Loucy (cell line): ENCODE measurements at regions not wholly inside any gene's neighbourhood (a gene's known extent, or its start where the extent isn't known, plus 50 kb on each side); places are given as distances from the start of the nearest gene placed in this dataset.

ENCODE experiments used
- H2AFZ ChIP-seq: fragments of 200-600 bp; sonication (generic); 2 replicates; pipeline ENCODE4 v1.6.0; 2016; ENCODE audit warnings: antibody characterized with exemption, mild to moderate bottlenecking, low read length, moderate library complexity
- H3F3A ChIP-seq: fragments of 200-600 bp; 2 replicates; pipeline ENCODE4 v1.6.0; 2016; ENCODE audit warnings: antibody characterized with exemption, low read depth, mild to moderate bottlenecking
- H3K27me3 ChIP-seq: fragments of 200-600 bp; sonication (generic); 2 replicates; pipeline ENCODE4 v1.6.1; 2014; ENCODE audit warnings: low read length, mild to moderate bottlenecking; ENCODE audit not compliant: insufficient read depth, poor library complexity, severe bottlenecking
- H3K36me3 ChIP-seq: fragments of 200-600 bp; sonication (generic); 2 replicates; pipeline ENCODE4 v1.6.1; 2016; ENCODE audit warnings: low read length; ENCODE audit not compliant: insufficient read depth
- H3K4me1 ChIP-seq: fragments of 200-600 bp; sonication (generic); 2 replicates; pipeline ENCODE4 v1.5.1; 2014; ENCODE audit warnings: low read length, mild to moderate bottlenecking; ENCODE audit not compliant: insufficient read depth, poor library complexity, severe bottlenecking
- H3K4me2 ChIP-seq: fragments of 200-600 bp; sonication (generic); 2 replicates; pipeline ENCODE4 v1.6.0; 2014; ENCODE audit warnings: antibody characterized with exemption, low read length, low read depth, mild to moderate bottlenecking; ENCODE audit not compliant: poor library complexity, severe bottlenecking
- H3K4me3 ChIP-seq: fragments of 200-600 bp; sonication (generic); 2 replicates; pipeline ENCODE4 v1.5.1; 2014; ENCODE audit warnings: low read length, mild to moderate bottlenecking, mixed read lengths; ENCODE audit not compliant: poor library complexity, severe bottlenecking
- H3K79me2 ChIP-seq: fragments of 200-600 bp; sonication (generic); 2 replicates; pipeline ENCODE4 v1.6.1; 2014; ENCODE audit warnings: low read length; ENCODE audit not compliant: insufficient read depth
- H3K9ac ChIP-seq: fragments of 200-600 bp; sonication (generic); 2 replicates; pipeline ENCODE4 v1.6.0; 2014; ENCODE audit warnings: mild to moderate bottlenecking, low read depth, low read length, moderate library complexity; ENCODE audit not compliant: poor library complexity, severe bottlenecking
- H3K9me2 ChIP-seq: fragments of 200-600 bp; sonication (generic); replicated peaks from 2 replicates; pipeline ENCODE4 v1.6.1; 2016; ENCODE audit warnings: low read depth, low read length, mixed read lengths
- H3K9me3 ChIP-seq: fragments of 200-600 bp; sonication (generic); 2 replicates; pipeline ENCODE4 v1.6.1; 2014; ENCODE audit warnings: mild to moderate bottlenecking, antibody characterized with exemption, low read length, low read depth; ENCODE audit not compliant: insufficient read depth
- H4K20me1 ChIP-seq: fragments of 200-600 bp; sonication (generic); 2 replicates; pipeline ENCODE4 v1.6.0; 2014; ENCODE audit warnings: antibody characterized with exemption, low read length, mild to moderate bottlenecking; ENCODE audit not compliant: insufficient read depth, poor library complexity, severe bottlenecking
- CTCF ChIP-seq: fragments of 200-600 bp; sonication (generic); conservative IDR thresholded peaks from 2 replicates; pipeline ENCODE4 v1.5.1; 2014; ENCODE audit warnings: mild to moderate bottlenecking, antibody characterized with exemption, low read length
- EZH2phosphoT487 ChIP-seq: fragments of 200-600 bp; IDR thresholded peaks from 2 replicates; pipeline ENCODE4 v1.6.1; 2018; ENCODE audit warnings: antibody characterized with exemption, mild to moderate bottlenecking, moderate library complexity, borderline replicate concordance

GRCh38 chr10:8700689-8701088, 646.2 kb downstream of the GATA3 start:
- no peaks in the 10 kb centered on the region for H3K4me1 ChIP-seq
- H3F3A ChIP-seq = no peaks in the 10 kb centered on the region
- no peaks in the 10 kb centered on the region for H4K20me1 ChIP-seq
- no peaks in the 10 kb centered on the region for H3K27me3 ChIP-seq
- TF ChIP-seq CTCF = no peak
- no peak for TF ChIP-seq EZH2phosphoT487
- no peaks in the 10 kb centered on the region for H3K36me3 ChIP-seq
- no peaks in the 10 kb centered on the region for H3K9me2 ChIP-seq
- H3K4me2 ChIP-seq = no peak overlapping the region
- H3K4me3 ChIP-seq = no peak overlapping the region
- H2AFZ ChIP-seq = no peak overlapping the region
- no peaks in the 10 kb centered on the region for H3K79me2 ChIP-seq
- no peaks in the 10 kb centered on the region for H3K9me3 ChIP-seq
- no peak overlapping the region for H3K9ac ChIP-seq

GRCh38 chr10:8702181-8702580, 647.7 kb downstream of the GATA3 start:
- Histone ChIP-seq H4K20me1 (no peaks in the 10 kb centered on the region), H3K4me2 (no peak overlapping the region)

GRCh38 chr10:8705415-8705814, 650.9 kb downstream of the GATA3 start:
- Histone ChIP-seq H3K36me3 (no peaks in the 10 kb centered on the region), H3K4me2 (no peak overlapping the region), H3F3A (no peaks in the 10 kb centered on the region), H2AFZ (no peak overlapping the region), H3K79me2 (no peaks in the 10 kb centered on the region), H3K9me2 (no peaks in the 10 kb centered on the region), H4K20me1 (no peaks in the 10 kb centered on the region), H3K9ac (no peak overlapping the region), H3K4me1 (no peaks in the 10 kb centered on the region), H3K9me3 (no peaks in the 10 kb centered on the region), H3K4me3 (no peak overlapping the region), H3K27me3 (no peaks in the 10 kb centered on the region)
- TF ChIP-seq CTCF (no peak), EZH2phosphoT487 (no peak)

More at GRCh38 chr10:8702181-8702580, 647.7 kb downstream of the GATA3 start:
- Histone ChIP-seq H3F3A (no peaks in the 10 kb centered on the region), H3K4me1 (no peaks in the 10 kb centered on the region), H3K9ac (no peak overlapping the region), H3K79me2 (no peaks in the 10 kb centered on the region), H3K9me3 (no peaks in the 10 kb centered on the region), H2AFZ (no peak overlapping the region), H3K9me2 (no peaks in the 10 kb centered on the region), H3K27me3 (no peaks in the 10 kb centered on the region), H3K4me3 (no peak overlapping the region), H3K36me3 (no peaks in the 10 kb centered on the region)
- TF ChIP-seq CTCF = no peak
- TF ChIP-seq EZH2phosphoT487 = no peak
